Esophagus squamous epithelium (tissue), 4 donors: ENCODE measurements at regions not wholly inside any gene's neighbourhood (a gene's known extent, or its start where the extent isn't known, plus 50 kb on each side); places are given as distances from the start of the nearest gene placed in this dataset.

Experiments used
- POLR2A ChIP-seq, 4 donors: fragments of 450-650 bp; IDR thresholded peaks; one replicate each; pipeline ENCODE4 v1.6.1; 2017; ENCODE audit warnings: antibody characterized with exemption in 4 of 4, mild to moderate bottlenecking in 4 of 4, moderate library complexity in 3 of 4
- TF ChIP-seq, protein P1 (sequence below), 6 experiments: fragments of 450-650 bp in 4 of 6; fragments of 200-600 bp in 2 of 6; sonication (generic) in 2 of 6; IDR thresholded peaks; one replicate each; pipeline ENCODE4 v1.5.1; 2016 to 2019; ENCODE audit warnings: antibody characterized with exemption in 6 of 6, mild to moderate bottlenecking in 4 of 6, moderate library complexity in 4 of 6

DNA sequence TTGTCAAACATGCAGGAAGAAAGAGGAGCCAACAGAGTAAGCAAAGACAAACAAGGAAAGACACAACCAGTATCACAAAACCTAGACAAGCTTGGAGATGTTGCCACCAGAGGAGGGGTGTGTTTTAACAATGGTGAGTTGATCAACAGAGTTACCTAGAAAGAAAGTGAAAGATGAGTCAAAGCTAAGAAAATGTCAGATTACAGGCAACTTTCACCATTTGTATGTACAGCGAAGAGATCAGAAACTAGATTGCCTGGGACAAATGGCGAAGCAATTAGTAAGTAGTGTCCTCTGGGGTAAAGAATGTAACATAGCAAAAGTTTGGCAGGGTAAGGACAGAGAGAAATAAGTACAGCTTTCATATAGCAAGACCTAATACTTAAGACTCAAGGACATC, 51.6 kb upstream of the POU3F2 start:
- no peak for TF ChIP-seq POLR2A (IDR thresholded peaks at IDR 0.05)
- TF ChIP-seq, protein P1, sequence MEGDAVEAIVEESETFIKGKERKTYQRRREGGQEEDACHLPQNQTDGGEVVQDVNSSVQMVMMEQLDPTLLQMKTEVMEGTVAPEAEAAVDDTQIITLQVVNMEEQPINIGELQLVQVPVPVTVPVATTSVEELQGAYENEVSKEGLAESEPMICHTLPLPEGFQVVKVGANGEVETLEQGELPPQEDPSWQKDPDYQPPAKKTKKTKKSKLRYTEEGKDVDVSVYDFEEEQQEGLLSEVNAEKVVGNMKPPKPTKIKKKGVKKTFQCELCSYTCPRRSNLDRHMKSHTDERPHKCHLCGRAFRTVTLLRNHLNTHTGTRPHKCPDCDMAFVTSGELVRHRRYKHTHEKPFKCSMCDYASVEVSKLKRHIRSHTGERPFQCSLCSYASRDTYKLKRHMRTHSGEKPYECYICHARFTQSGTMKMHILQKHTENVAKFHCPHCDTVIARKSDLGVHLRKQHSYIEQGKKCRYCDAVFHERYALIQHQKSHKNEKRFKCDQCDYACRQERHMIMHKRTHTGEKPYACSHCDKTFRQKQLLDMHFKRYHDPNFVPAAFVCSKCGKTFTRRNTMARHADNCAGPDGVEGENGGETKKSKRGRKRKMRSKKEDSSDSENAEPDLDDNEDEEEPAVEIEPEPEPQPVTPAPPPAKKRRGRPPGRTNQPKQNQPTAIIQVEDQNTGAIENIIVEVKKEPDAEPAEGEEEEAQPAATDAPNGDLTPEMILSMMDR (IDR thresholded peaks at IDR 0.05), result no peak
